Stomach (tissue), 8 donors: ENCODE measurements at regions not wholly inside any gene's neighbourhood (a gene's known extent, or its start where the extent isn't known, plus 50 kb on each side); places are given as distances from the start of the nearest gene placed in this dataset.

Experiments
- DNase-seq, 2 donors: peaks; one replicate each; pipeline versions ENCODE4 v3.0.0 to v3.0.0-alpha.2; 2013 to 2019
- H3K27ac ChIP-seq, 5 donors: fragments of 200-600 bp in 4 of 5; sonication (generic) in 4 of 5; one replicate each; pipeline ENCODE4 v1.5.1; 2013 to 2019; ENCODE audit warnings: mild to moderate bottlenecking in 1 of 5, moderate library complexity in 1 of 5
- H3K27me3 ChIP-seq, 3 donors: fragments of 200-600 bp; sonication (generic); one replicate each; pipeline ENCODE4 v1.5.1; 2017 to 2019; ENCODE audit warnings: mixed run types in 1 of 3
- H3K36me3 ChIP-seq, 4 donors: fragments of 200-600 bp; sonication (generic); 1 replicate in 3 of 4; 2 replicates in 1 of 4; pipeline ENCODE4 v1.5.1; 2016 to 2019
- H3K4me1 ChIP-seq, 4 donors: fragments of 200-600 bp; sonication (generic); one replicate each; pipeline ENCODE4 v1.5.1; 2016 to 2019
- H3K4me3 ChIP-seq, 4 donors: fragments of 200-600 bp; sonication (generic) in 3 of 4; one replicate each; pipeline ENCODE4 v1.5.1; 2016 to 2019; ENCODE audit warnings: mild to moderate bottlenecking in 1 of 4
- H3K9me3 ChIP-seq, 4 donors: fragments of 200-600 bp; sonication (generic); one replicate each; pipeline ENCODE4 v1.5.1; 2016 to 2019
- CTCF ChIP-seq, 7 experiments: fragments of 450-650 bp in 4 of 7; fragments of 200-600 bp in 3 of 7; sonication (generic) in 3 of 7; IDR thresholded peaks; one replicate each; pipeline ENCODE4 v1.5.1; 2016 to 2019; ENCODE audit warnings: antibody characterized with exemption in 7 of 7, control low read depth in 2 of 7, mild to moderate bottlenecking in 1 of 7
- EP300 ChIP-seq: sonication (generic); formaldehyde crosslinking; IDR thresholded peaks from one replicate; pipeline ENCODE4 v1.6.1; 2017; ENCODE audit warnings: antibody characterized with exemption
- POLR2A ChIP-seq, 4 donors: fragments of 450-650 bp; IDR thresholded peaks; one replicate each; pipeline ENCODE4 v1.6.1; 2016; ENCODE audit warnings: antibody characterized with exemption in 4 of 4, control low read depth in 2 of 4, mild to moderate bottlenecking in 1 of 4, moderate library complexity in 1 of 4
- POLR2AphosphoS5 ChIP-seq, 3 donors: sonication (generic); formaldehyde crosslinking; IDR thresholded peaks; one replicate each; pipeline ENCODE4 v1.6.1; 2016; ENCODE audit warnings: antibody characterized with exemption in 3 of 3
- whole genome bisulfite sequencing, 5 donors: extraction: QIAGEN DNeasy Blood & Tissue Kit in 3 of 5; methylation state at CpG; one replicate each; pipeline versions ENCODE4 v1.1.5 to v1.1.7; 2013 to 2018; 5-methylcytosine and 5-hydroxymethylcytosine counted together
- intact Hi-C: fragments of 100-400 bp; cut with DNase I; formaldehyde crosslinking; loops from one replicate; pipeline ENCODE4 v1.15.1; 2023; ENCODE audit warnings: low total_unique reads
- donor health status: healthy with polysubstance abuse.
- donor health status: Bipolar disorder and iron deficiency.
- donor health status: healthy.

GRCh38 chr10:43961523-43962345 lies 313.1 kb upstream of the ZNF32 start:
- H3K27ac ChIP-seq, result peak overlapping the region in 1 of 5 donors; percentile 9
- H3K9me3 ChIP-seq, result no peaks in the 10 kb centered on the region
- intact Hi-C loops, result no loop called here
- 77 to 88% (median 81%) methylated on average over 15 of the region's 15 CpGs for WGBS, 5 donors
- no peaks in the 10 kb centered on the region for H3K36me3 ChIP-seq
- DNase-seq, result peak in 1 of 2 donors; percentile 36
- TF ChIP-seq EP300, result no peak
- no peak for TF ChIP-seq POLR2A (IDR thresholded peaks at IDR 0.05)
- TF ChIP-seq POLR2AphosphoS5 (IDR thresholded peaks at IDR 0.05), result no peak
- TF ChIP-seq CTCF (IDR thresholded peaks at IDR 0.05), result no peak
- no peak overlapping the region for H3K4me3 ChIP-seq
- no peaks in the 10 kb centered on the region for H3K27me3 ChIP-seq
- H3K4me1 ChIP-seq, result peaks cover 3 to 44% (median 19%) of the 10 kb centered on the region in 4 donors

GRCh38 chr10:43960981-43961380 lies 312.3 kb upstream of the ZNF32 start:
- no peaks in the 10 kb centered on the region for H3K27me3 ChIP-seq
- DNase-seq, result no peak
- no peaks in the 10 kb centered on the region for H3K36me3 ChIP-seq
- WGBS, 5 donors, result 70 to 86% (median 82%) methylated on average over 4 of the region's 4 CpGs
- peaks cover 3 to 41% (median 17%) of the 10 kb centered on the region in 4 donors for H3K4me1 ChIP-seq
- no peaks in the 10 kb centered on the region for H3K9me3 ChIP-seq
- TF ChIP-seq POLR2A (IDR thresholded peaks at IDR 0.05), result no peak
- no peak for TF ChIP-seq CTCF (IDR thresholded peaks at IDR 0.05)
- no peak for TF ChIP-seq EP300
- no peak for TF ChIP-seq POLR2AphosphoS5 (IDR thresholded peaks at IDR 0.05)
- no peak overlapping the region for H3K4me3 ChIP-seq
- no peak overlapping the region for H3K27ac ChIP-seq
- intact Hi-C loops, result no loop called here

GRCh38 chr10:43960477-43960876 lies 311.8 kb upstream of the ZNF32 start:
- Histone ChIP-seq H3K27ac (no peak overlapping the region), H3K27me3 (no peaks in the 10 kb centered on the region), H3K36me3 (no peaks in the 10 kb centered on the region), H3K4me1 (peaks cover 3 to 36% (median 15%) of the 10 kb centered on the region in 4 donors), H3K9me3 (no peaks in the 10 kb centered on the region), H3K4me3 (no peak overlapping the region)
- 91 to 98% (median 95%) methylated on average over 4 of the region's 4 CpGs for WGBS, 5 donors
- intact Hi-C loops, result no loop called here
- DNase-seq, result no peak
- no peak for TF ChIP-seq EP300
- no peak for TF ChIP-seq CTCF (IDR thresholded peaks at IDR 0.05)
- no peak for TF ChIP-seq POLR2AphosphoS5 (IDR thresholded peaks at IDR 0.05)
- TF ChIP-seq POLR2A (IDR thresholded peaks at IDR 0.05), result no peak

GRCh38 chr10:43960135-43960415 lies 311.4 kb upstream of the ZNF32 start:
- TF ChIP-seq POLR2A (IDR thresholded peaks at IDR 0.05) (no peak), POLR2AphosphoS5 (IDR thresholded peaks at IDR 0.05) (no peak), CTCF (IDR thresholded peaks at IDR 0.05) (no peak), EP300 (no peak)
- Histone ChIP-seq H3K9me3 (no peaks in the 10 kb centered on the region), H3K36me3 (no peaks in the 10 kb centered on the region), H3K4me3 (no peak overlapping the region), H3K27me3 (no peaks in the 10 kb centered on the region), H3K27ac (no peak overlapping the region), H3K4me1 (peaks cover 3 to 32% (median 14%) of the 10 kb centered on the region in 4 donors)
- DNase-seq, result no peak
- intact Hi-C loops, result no loop called here
- WGBS, 5 donors, result 82 to 94% (median 89%) methylated on average over 2 of the region's 2 CpGs
